ENCODE measurements at regions not wholly inside any gene's neighbourhood (a gene's known extent, or its start where the extent isn't known, plus 50 kb on each side); places are given as distances from the start of the nearest gene placed in this dataset.
"Not testable (repeated sequence)": the region's sequence is repeated elsewhere in the genome, so short reads cannot be mapped to it uniquely, and the experiment has no call there.

DNA sequence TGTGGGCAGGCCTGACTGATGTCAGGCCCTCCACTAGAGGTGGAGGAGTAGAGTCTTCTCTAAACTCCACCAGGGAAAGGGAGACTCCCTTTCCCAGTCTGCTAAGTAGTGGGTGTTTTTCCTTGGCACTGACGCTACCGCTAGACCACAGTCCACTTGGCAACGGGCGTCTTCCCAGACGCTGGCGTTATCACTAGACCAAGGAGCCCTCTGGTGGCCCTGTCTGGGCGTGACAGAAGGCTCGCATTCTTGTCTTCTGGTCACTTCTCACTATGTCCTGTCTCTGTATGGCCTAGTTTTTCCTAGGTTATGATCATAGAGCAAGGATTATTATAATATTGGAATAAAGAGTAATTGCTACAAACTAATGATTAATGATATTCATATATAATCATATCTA lies 252.1 kb downstream of the TRIML1 start:
- TF ChIP-seq, protein P1, sequence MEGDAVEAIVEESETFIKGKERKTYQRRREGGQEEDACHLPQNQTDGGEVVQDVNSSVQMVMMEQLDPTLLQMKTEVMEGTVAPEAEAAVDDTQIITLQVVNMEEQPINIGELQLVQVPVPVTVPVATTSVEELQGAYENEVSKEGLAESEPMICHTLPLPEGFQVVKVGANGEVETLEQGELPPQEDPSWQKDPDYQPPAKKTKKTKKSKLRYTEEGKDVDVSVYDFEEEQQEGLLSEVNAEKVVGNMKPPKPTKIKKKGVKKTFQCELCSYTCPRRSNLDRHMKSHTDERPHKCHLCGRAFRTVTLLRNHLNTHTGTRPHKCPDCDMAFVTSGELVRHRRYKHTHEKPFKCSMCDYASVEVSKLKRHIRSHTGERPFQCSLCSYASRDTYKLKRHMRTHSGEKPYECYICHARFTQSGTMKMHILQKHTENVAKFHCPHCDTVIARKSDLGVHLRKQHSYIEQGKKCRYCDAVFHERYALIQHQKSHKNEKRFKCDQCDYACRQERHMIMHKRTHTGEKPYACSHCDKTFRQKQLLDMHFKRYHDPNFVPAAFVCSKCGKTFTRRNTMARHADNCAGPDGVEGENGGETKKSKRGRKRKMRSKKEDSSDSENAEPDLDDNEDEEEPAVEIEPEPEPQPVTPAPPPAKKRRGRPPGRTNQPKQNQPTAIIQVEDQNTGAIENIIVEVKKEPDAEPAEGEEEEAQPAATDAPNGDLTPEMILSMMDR (conservative IDR thresholded peaks at IDR 0.05 in 1 of 2, IDR thresholded peaks at IDR 0.05 in 1 of 2; ENCODE audit: low read depth in 1 of 2, low read length in 2 of 2), result not testable (repeated sequence)
- TF ChIP-seq EZH2 (IDR thresholded peaks at IDR 0.05; ENCODE audit: low read length, missing control alignments), result not testable (repeated sequence)

Data from fibroblast of lung (primary cell).